ENCODE measurements at regions not wholly inside any gene's neighbourhood (a gene's known extent, or its start where the extent isn't known, plus 50 kb on each side); places are given as distances from the start of the nearest gene placed in this dataset.

- no peak for DNase-seq
These were observed 109.0 kb upstream of the B3GAT1 start for GRCh38 chr11:134521001-134521400.

DNA sequence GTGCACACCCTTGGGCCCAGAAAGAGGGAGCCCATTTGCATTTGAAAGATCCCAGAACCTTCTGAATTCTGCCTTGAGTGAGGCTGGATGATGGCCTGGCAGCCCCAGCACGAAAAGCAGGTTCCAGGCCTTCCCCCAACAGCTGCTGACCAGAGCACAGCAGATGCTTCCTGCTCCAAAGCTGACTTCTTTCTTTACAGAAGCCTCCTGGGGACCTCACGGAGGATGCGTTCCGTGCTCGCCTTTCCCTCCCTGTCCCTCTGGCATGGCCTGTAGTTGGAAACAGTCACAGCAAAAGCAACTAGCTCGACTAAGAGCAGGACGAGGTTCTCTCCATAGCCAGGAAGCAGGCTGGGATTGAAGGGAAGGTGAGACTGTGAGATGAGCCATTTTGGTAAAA is 107.7 kb upstream of the B3GAT1 start:
- no peak for DNase-seq

DNA sequence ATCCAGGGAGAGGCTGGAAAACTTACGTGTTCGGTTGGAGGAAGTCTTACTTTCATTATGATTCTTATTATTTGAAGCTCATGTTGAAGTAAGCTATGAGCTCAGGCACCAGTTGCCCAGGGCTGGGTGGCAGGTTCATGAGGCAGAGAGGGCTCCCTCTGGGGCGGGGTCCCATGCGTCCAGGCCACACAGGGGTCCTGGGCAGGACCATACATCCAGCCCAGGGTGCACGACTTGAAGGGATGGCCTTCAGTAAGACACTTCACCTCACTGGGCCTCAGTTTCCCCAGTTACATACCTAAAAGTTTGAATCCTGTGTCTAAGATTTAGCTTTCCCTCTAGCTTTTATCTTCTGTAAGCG is 107.3 kb upstream of the B3GAT1 start:
- DNase-seq: no peak

DNA sequence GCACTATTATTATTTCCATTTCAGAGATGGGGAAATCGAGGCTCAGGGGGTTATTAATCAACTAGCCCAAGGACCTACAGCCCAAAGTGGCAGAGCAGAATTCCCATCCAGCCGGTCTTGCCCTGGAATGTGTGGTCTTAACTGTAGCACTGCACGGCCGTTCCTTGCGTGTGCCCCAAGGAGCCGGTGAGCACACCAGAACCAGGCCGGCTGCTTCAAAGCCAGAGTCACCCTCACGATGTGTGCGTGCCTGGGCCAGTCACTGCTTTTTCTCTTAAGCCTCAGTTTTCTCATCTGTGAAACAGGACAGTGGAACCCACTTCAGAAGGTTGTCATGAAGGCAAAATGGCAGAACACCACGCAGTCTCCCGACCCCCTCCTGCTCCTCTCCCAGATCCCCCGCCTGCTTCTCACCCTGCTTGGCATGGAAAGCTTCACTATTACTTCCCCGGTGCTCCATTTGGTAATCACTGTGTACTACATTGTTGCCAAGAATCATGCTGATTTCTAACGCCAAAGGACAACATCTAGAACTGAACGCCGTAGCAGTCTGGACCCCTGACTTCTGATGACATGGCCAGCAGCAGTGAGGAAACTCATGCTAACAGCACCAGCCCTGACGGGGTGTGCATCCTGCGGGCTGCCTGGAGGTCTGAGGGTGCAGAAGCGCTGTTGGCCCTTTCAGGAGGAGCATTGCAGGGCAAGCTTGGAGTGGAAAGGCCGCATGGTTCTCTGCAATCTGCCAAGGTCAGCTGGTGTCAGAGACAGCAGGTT is 106.8 kb upstream of the B3GAT1 start:
- DNase-seq: no peak

- no peak for DNase-seq
These were observed 105.7 kb upstream of the B3GAT1 start for GRCh38 chr11:134517621-134518293.

GRCh38 chr11:134517115-134517514 is 105.1 kb upstream of the B3GAT1 start:
- DNase-seq: no peak

- DNase-seq: no peak
These were observed 104.5 kb upstream of the B3GAT1 start for GRCh38 chr11:134516529-134516928.

DNA sequence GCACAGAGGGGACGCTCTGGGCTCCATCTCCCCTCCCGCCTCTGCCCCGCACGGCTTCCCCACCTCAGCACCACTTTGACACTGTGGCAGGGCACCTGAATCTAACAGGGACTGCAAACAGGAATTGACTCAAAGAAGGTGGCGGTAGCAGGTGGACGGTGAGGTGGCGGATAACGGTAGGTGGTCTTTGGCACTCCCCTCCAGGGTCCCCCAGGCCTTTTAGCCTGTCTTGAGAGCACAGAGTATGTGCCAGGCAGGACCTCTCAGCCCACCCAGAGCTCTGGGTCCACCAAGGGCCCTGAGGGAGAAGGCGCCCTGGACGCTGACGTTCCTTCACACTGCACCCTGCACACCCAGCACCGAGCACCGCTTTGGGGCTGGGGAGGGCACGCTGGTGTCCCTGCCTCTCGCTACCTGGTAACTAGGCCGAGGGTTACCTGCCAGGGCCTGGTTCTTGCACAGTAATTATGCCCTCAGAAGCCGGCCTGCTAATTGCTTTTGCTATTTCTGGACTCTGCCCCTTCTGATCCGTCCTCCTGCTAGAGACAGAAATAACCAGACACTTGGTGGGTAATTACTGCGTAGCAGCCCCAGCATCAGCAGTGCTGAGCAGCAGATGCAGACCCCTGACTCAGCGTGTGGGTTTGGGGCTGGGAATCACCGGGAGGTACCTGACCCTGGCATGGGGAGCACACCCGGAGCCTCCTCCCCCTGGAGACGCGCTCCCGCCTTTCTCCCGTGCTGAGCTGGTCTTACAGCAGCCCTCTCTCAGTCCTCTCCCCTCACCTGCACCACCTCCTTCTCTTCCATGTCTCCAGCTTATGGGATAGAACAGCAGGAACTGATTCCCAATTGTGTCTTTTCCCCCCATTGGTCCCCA is 103.3 kb upstream of the B3GAT1 start:
- no peak for DNase-seq

GRCh38 chr11:134514354-134514951 is 102.4 kb upstream of the B3GAT1 start:
- no peak for DNase-seq

GRCh38 chr11:134513585-134514120 is 101.6 kb upstream of the B3GAT1 start:
- no peak for DNase-seq

- DNase-seq: no peak
These were observed 100.8 kb upstream of the B3GAT1 start for GRCh38 chr11:134512571-134513538.

- no peak for DNase-seq
These were observed 100.0 kb upstream of the B3GAT1 start for GRCh38 chr11:134512061-134512460.

DNA sequence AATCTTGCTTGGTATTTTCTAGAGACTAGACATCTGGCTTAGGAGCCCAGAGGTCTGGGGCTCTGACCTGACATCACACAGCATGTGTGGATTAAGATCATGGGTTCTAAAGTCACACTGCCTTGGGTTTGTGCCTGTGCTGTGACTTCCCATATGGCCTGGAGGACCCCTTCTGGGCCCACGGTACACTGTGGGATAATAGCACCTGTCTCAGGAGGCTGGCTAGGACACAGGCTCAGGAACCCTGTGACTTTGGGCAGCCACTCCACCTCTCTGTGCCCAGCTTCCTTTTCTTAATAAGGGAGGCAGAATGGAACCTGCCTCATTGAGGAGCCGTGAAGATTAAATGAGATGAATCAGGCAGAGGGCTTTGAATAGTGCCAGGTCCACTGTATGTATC is 99.2 kb upstream of the B3GAT1 start:
- DNase-seq: no peak

DNA sequence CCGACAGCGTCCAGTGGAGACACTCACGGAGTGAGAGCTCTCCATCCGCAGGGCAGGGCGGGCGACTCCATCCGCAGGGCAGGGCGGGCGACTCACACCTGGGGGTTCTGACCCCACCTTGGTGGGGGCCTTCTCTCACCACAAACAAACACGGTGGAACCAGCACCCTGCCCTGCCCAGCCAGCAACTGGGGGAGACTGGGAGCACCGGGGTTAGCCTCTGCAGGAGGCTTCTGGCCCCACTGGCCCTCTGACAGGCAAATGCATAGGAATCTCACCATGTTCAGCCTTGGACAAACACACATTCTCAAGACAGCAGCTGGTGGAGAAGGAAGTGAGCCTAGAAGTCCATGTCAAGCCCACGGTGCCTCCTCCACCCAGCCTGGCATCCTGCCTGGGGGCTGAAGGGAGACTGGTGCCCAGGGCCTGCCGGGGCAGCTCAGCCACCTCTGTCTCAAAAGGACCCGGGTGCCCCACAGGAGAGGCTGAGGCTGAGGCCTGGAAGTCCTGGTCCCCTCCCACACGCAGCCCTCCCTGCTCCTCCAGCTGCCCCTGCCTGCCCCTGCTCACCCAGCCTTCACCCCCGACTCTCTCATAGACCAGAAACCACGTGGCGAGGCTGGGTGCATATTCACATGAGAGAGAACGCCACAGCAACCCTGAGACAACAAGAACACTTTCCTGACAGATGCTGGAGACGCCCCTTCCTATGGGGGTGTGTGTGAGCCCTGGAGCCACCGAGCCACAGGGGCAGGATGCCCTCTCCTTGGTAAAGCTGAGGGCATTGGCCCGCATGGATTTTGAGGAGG is 98.4 kb upstream of the B3GAT1 start:
- DNase-seq: no peak

DNA sequence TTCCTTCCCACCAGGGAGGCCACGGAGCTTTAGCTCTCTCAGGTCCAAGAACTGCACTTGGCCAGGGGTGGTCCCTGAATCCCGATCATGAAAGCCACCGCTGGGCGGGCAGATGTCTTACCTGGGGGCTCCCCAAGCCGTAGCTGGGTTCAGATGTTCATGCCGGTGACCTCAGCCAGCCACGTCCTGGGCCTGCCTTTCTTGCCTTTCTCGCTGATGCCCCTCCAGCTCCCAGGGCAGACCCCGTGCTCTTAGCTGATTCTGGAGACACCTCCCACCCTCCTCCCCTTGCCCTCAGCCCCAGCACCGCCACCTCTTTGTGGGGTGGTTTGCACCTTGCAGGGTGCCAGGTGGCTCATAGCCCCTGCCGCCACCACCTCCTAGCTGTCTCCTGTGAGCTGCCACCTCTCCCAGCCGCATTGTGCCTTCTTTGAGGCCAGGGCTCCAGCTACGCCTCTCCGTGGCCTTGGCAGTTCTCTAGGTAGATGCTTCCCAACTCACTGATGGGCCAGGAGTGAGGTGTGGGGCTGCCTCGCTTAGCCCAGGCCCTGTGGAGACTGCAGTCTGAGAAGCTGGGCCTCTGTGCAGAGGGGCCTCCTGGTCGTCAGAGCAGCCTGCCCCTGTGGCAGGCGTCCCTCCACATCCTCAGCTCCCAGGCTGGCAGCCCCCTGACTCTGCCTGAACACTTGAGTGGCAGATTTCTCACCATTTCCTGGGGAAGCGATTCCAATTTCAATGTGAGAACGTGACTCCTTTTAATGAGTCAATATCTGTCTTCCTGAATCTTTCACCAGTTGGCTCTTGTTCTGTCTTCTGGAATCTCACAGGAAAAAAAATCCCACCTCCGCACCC is 97.6 kb upstream of the B3GAT1 start:
- no peak for DNase-seq

GRCh38 chr11:134508219-134508990 is 96.4 kb upstream of the B3GAT1 start:
- no peak for DNase-seq

DNA sequence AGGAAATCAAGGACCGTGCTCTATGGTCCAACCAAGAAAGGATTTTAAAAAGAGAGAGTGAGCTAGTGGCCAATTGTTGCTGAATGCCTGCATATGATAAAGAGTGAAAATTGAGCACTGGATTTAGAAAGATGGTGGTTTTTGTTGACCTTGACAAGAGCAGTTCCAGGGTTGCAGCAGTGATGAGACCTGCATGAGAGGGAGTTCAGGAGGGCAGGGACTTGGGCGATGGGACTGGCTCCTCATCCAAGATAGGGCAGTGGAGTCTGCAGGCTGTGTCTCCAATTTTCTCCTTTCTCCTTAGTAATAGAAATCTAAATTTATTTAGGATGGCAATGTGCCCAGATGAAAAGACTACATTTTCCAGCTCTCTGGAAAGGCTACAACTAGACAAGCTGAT is 94.0 kb upstream of the B3GAT1 start:
- DNase-seq: no peak

GRCh38 chr11:134505125-134505524 is 93.1 kb upstream of the B3GAT1 start:
- no peak for DNase-seq
